NCI-H2081 treated with DMSO at 0.1 percent for 48 hours (cell line): ENCODE measurements at regions not wholly inside any gene's neighbourhood (a gene's known extent, or its start where the extent isn't known, plus 50 kb on each side); places are given as distances from the start of the nearest gene placed in this dataset.
A peak's percentile ranks its signal among the peaks of the same experiment; 100 is the strongest.

Experiments used
- DNase-seq: peaks from one replicate; lab custom pipeline; 2025; lab: John Stamatoyannopoulos, UW

GRCh38 chr13:94968757-94969086 is 256.4 kb upstream of the SOX21 start:
- DNase-seq = no peak

GRCh38 chr13:94968040-94968756 is 255.9 kb upstream of the SOX21 start:
- DNase-seq = no peak

GRCh38 chr13:94967183-94968039 is 255.1 kb upstream of the SOX21 start:
- DNase-seq = no peak

- DNase-seq = peak; percentile 79
Measured at GRCh38 chr13:94966422-94966955, 254.1 kb upstream of the SOX21 start.

GRCh38 chr13:94959626-94960025 is 247.3 kb upstream of the SOX21 start:
- no peak for DNase-seq

GRCh38 chr13:94956417-94957110 is 244.2 kb upstream of the SOX21 start:
- no peak for DNase-seq

- DNase-seq = no peak
Measured at GRCh38 chr13:94952787-94953186, 240.4 kb upstream of the SOX21 start.

GRCh38 chr13:94950303-94950702 is 238.0 kb upstream of the SOX21 start:
- DNase-seq = no peak

GRCh38 chr13:94947965-94948371 is 235.6 kb upstream of the SOX21 start:
- DNase-seq = peak; percentile 13

- DNase-seq = no peak
Measured at GRCh38 chr13:94947392-94947791, 235.0 kb upstream of the SOX21 start.

- DNase-seq = no peak
Measured at GRCh38 chr13:94946039-94946438, 233.7 kb upstream of the SOX21 start.

GRCh38 chr13:94938124-94938523 is 225.8 kb upstream of the SOX21 start:
- no peak for DNase-seq

- DNase-seq = no peak
Measured at GRCh38 chr13:94936633-94937032, 224.3 kb upstream of the SOX21 start.

- DNase-seq = no peak
Measured at GRCh38 chr13:94933936-94934335, 221.6 kb upstream of the SOX21 start.

GRCh38 chr13:94933230-94933751 is 220.9 kb upstream of the SOX21 start:
- DNase-seq = no peak

GRCh38 chr13:94928127-94928775 is 215.9 kb upstream of the SOX21 start:
- DNase-seq = no peak

GRCh38 chr13:94925263-94925662 is 212.9 kb upstream of the SOX21 start:
- DNase-seq = no peak

GRCh38 chr13:94921181-94921580 is 208.8 kb upstream of the SOX21 start:
- no peak for DNase-seq

GRCh38 chr13:94920578-94920977 is 208.2 kb upstream of the SOX21 start:
- DNase-seq = no peak

- no peak for DNase-seq
Measured at GRCh38 chr13:94917824-94918223, 205.5 kb upstream of the SOX21 start.

GRCh38 chr13:94914895-94915294 is 202.6 kb upstream of the SOX21 start:
- no peak for DNase-seq

GRCh38 chr13:94906605-94907004 is 194.3 kb upstream of the SOX21 start:
- no peak for DNase-seq
